CD4-positive, alpha-beta T cell treated with Interleukin-17A for 1 hour (primary cell): ENCODE measurements at regions not wholly inside any gene's neighbourhood (a gene's known extent, or its start where the extent isn't known, plus 50 kb on each side); places are given as distances from the start of the nearest gene placed in this dataset.

Source experiments
- DNase-seq: peaks from one replicate; pipeline ENCODE4 v3.0.0-alpha.2; 2020

GRCh38 chr3:59280113-59280512, 230.3 kb upstream of the CFAP20DC start:
- DNase-seq = no peak

- no peak for DNase-seq
These were observed 228.0 kb upstream of the CFAP20DC start for GRCh38 chr3:59277816-59278215.

GRCh38 chr3:59277201-59277600, 227.4 kb upstream of the CFAP20DC start:
- no peak for DNase-seq

GRCh38 chr3:59273976-59274375, 224.2 kb upstream of the CFAP20DC start:
- DNase-seq = no peak

- no peak for DNase-seq
These were observed 222.1 kb upstream of the CFAP20DC start for GRCh38 chr3:59271971-59272370.

GRCh38 chr3:59270921-59271320, 221.1 kb upstream of the CFAP20DC start:
- no peak for DNase-seq

GRCh38 chr3:59270209-59270608, 220.4 kb upstream of the CFAP20DC start:
- no peak for DNase-seq

GRCh38 chr3:59268170-59268569, 218.3 kb upstream of the CFAP20DC start:
- DNase-seq = no peak

GRCh38 chr3:59267021-59267420, 217.2 kb upstream of the CFAP20DC start:
- DNase-seq = no peak

- DNase-seq = no peak
These were observed 216.7 kb upstream of the CFAP20DC start for GRCh38 chr3:59266551-59266950.

GRCh38 chr3:59265566-59265965, 215.7 kb upstream of the CFAP20DC start:
- no peak for DNase-seq

GRCh38 chr3:59264366-59264765, 214.5 kb upstream of the CFAP20DC start:
- DNase-seq = no peak

GRCh38 chr3:59263152-59263551, 213.3 kb upstream of the CFAP20DC start:
- no peak for DNase-seq

- DNase-seq = no peak
These were observed 212.3 kb upstream of the CFAP20DC start for GRCh38 chr3:59262076-59262498.

GRCh38 chr3:59261009-59261408, 211.2 kb upstream of the CFAP20DC start:
- DNase-seq = no peak

- no peak for DNase-seq
These were observed 208.9 kb upstream of the CFAP20DC start for GRCh38 chr3:59258550-59259260.

- no peak for DNase-seq
These were observed 207.7 kb upstream of the CFAP20DC start for GRCh38 chr3:59257506-59257905.

GRCh38 chr3:59256230-59256629, 206.4 kb upstream of the CFAP20DC start:
- DNase-seq = no peak

GRCh38 chr3:59254976-59255375, 205.2 kb upstream of the CFAP20DC start:
- DNase-seq = no peak

- no peak for DNase-seq
These were observed 204.6 kb upstream of the CFAP20DC start for GRCh38 chr3:59254433-59254832.

- DNase-seq = no peak
These were observed 203.7 kb upstream of the CFAP20DC start for GRCh38 chr3:59253523-59253922.

- DNase-seq = no peak
These were observed 202.0 kb upstream of the CFAP20DC start for GRCh38 chr3:59251869-59252268.

GRCh38 chr3:59250600-59250999, 200.8 kb upstream of the CFAP20DC start:
- DNase-seq = no peak

GRCh38 chr3:59249698-59250361, 200.0 kb upstream of the CFAP20DC start:
- DNase-seq = no peak

GRCh38 chr3:59249004-59249403, 199.2 kb upstream of the CFAP20DC start:
- no peak for DNase-seq
